ENCODE measurements at regions not wholly inside any gene's neighbourhood (a gene's known extent, or its start where the extent isn't known, plus 50 kb on each side); places are given as distances from the start of the nearest gene placed in this dataset.

DNA sequence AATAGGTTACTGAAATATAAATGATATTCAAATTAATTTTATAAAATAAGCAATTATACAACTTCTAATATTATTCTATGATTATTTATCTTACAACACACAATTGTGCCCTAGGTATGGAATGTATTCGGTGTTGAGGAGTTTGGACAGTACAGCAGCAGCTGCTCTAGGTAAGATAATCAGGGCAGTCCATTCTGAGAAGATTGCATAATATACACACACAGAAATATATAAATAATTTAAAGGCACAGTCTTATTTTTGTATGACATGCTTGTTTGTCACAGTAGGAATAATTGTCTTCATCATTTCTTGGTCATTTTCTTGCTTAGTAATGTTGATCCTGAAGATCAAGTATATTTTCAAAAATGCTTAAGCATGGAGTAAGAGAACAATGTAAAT, 849.4 kb upstream of the MIR17HG start:
- no peak for TF ChIP-seq CTCF (IDR thresholded peaks at IDR 0.05)
- H3K4me1 Mint-ChIP-seq: no peaks in the 10 kb centered on the region
- no peak for DNase-seq
- peaks cover 5% of the 10 kb centered on the region for H3K9me3 Mint-ChIP-seq
- H3K27me3 Mint-ChIP-seq (ENCODE audit: low read depth, poor library complexity): no peaks in the 10 kb centered on the region
- no peak overlapping the region for H3K4me3 Mint-ChIP-seq
- H3K36me3 Mint-ChIP-seq (ENCODE audit: low read depth): no peaks in the 10 kb centered on the region
- H3K27ac Mint-ChIP-seq: no peak overlapping the region

- no peak overlapping the region for H3K4me3 Mint-ChIP-seq
- H3K36me3 Mint-ChIP-seq (ENCODE audit: low read depth): no peaks in the 10 kb centered on the region
- peaks cover 3% of the 10 kb centered on the region for H3K9me3 Mint-ChIP-seq
- no peak for DNase-seq
- TF ChIP-seq CTCF (IDR thresholded peaks at IDR 0.05): no peak
- no peaks in the 10 kb centered on the region for H3K27me3 Mint-ChIP-seq (ENCODE audit: low read depth, poor library complexity)
- no peaks in the 10 kb centered on the region for H3K4me1 Mint-ChIP-seq
- no peak overlapping the region for H3K27ac Mint-ChIP-seq
Observed at GRCh38 chr13:90498816-90499215, 848.7 kb upstream of the MIR17HG start.

GRCh38 chr13:90500569-90500968, 846.9 kb upstream of the MIR17HG start:
- no peak for TF ChIP-seq CTCF (IDR thresholded peaks at IDR 0.05)
- DNase-seq: no peak
- H3K4me1 Mint-ChIP-seq: no peaks in the 10 kb centered on the region
- no peaks in the 10 kb centered on the region for H3K9me3 Mint-ChIP-seq
- no peaks in the 10 kb centered on the region for H3K36me3 Mint-ChIP-seq (ENCODE audit: low read depth)
- H3K27ac Mint-ChIP-seq: no peak overlapping the region
- no peak overlapping the region for H3K4me3 Mint-ChIP-seq
- no peaks in the 10 kb centered on the region for H3K27me3 Mint-ChIP-seq (ENCODE audit: low read depth, poor library complexity)

DNA sequence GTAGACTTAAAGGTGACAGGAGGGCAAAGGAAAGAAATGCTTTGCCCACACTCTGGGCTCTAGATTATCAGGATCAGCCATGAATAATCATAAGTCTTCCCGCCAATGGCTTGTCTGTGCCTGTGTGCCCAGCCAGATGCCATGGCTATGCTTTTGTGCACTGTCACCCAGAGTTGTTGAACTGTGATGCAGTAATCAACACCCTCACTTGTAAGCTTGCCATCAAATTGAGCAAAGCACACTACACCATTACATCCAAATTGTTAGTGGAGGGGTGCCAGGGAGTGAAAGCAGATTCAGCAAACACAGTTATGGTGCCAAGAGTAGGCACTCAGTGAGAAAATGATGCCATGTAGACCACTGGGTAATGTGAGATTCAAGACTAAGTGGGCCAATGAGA, 845.3 kb upstream of the MIR17HG start:
- H3K27me3 Mint-ChIP-seq (ENCODE audit: low read depth, poor library complexity): no peaks in the 10 kb centered on the region
- no peak for TF ChIP-seq CTCF (IDR thresholded peaks at IDR 0.05)
- H3K36me3 Mint-ChIP-seq (ENCODE audit: low read depth): no peaks in the 10 kb centered on the region
- no peak overlapping the region for H3K4me3 Mint-ChIP-seq
- H3K9me3 Mint-ChIP-seq: no peaks in the 10 kb centered on the region
- no peak for DNase-seq
- H3K27ac Mint-ChIP-seq: no peak overlapping the region
- no peaks in the 10 kb centered on the region for H3K4me1 Mint-ChIP-seq

DNA sequence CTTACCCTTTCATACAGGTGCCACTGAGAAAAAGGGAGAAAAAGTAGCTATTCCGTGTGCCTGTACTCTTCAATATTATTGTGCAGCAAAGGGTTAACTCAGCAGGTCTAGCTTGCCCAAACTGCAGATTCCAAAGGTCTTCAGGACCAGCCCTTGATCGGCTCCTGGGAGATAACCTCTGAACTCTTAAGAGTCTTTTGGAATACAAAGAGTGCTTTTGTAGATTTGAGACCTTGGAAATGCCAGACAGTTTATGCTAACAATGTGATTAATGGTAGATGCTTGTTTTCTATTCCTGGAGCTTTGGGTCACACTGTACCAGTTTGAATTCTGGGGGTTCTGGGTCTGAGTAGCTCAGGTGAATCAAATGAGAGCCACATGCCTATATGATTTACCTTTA, 844.7 kb upstream of the MIR17HG start:
- Mint-ChIP-seq H3K27ac (no peak overlapping the region), H3K9me3 (no peaks in the 10 kb centered on the region), H3K4me1 (no peaks in the 10 kb centered on the region), H3K36me3 (ENCODE audit: low read depth) (no peaks in the 10 kb centered on the region), H3K4me3 (no peak overlapping the region), H3K27me3 (ENCODE audit: low read depth, poor library complexity) (no peaks in the 10 kb centered on the region)
- TF ChIP-seq CTCF (IDR thresholded peaks at IDR 0.05): no peak
- no peak for DNase-seq

GRCh38 chr13:90510319-90510718, 837.2 kb upstream of the MIR17HG start:
- Mint-ChIP-seq H3K27me3 (ENCODE audit: low read depth, poor library complexity) (no peaks in the 10 kb centered on the region), H3K9me3 (no peaks in the 10 kb centered on the region), H3K4me3 (no peak overlapping the region), H3K4me1 (no peaks in the 10 kb centered on the region), H3K27ac (no peak overlapping the region), H3K36me3 (ENCODE audit: low read depth) (no peaks in the 10 kb centered on the region)
- no peak for TF ChIP-seq CTCF (IDR thresholded peaks at IDR 0.05)
- DNase-seq: no peak
